ENCODE measurements at regions not wholly inside any gene's neighbourhood (a gene's known extent, or its start where the extent isn't known, plus 50 kb on each side); places are given as distances from the start of the nearest gene placed in this dataset.
A peak's percentile ranks its signal among the peaks of the same experiment; 100 is the strongest.

DNA sequence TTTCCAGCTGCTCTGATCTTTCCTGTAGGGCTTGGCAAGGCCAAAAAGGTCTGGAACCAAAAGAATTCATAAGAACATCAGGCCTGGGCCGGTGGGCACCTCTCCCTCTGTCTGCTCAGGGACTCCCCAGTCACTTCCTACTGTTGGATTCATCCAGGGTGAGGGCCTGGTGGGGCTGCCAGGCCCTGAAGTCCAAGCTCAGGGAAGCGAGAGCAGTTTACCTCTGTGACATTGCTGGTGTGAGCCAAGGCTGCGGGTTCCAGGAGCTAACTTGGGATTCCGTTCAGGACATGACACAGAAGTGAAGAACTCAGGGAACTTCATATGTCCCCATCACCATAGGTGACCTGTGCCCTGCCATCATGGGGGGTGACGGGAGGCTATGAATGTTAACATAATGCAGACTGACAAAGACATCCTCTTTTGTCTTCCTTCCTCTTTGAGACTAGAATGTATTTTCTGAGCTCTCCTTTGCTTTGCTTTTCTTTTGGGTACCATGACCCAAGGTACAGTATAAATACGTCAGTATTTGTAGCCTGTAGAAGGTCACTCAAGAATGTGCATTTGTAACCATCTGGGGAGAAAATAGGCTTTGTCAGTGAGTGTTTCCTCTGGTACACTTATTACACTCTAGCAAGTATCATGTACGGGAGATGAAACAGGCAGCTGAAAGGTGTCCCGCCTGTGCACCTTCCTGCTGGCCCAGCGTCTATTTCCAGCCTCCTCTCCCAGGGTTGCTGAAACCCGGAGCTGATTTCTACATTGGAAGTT is 130.5 kb upstream of the SLC1A4 start:
- peak; percentile 53 for DNase-seq (ENCODE audit: low spot score)
- TF ChIP-seq, protein P1, sequence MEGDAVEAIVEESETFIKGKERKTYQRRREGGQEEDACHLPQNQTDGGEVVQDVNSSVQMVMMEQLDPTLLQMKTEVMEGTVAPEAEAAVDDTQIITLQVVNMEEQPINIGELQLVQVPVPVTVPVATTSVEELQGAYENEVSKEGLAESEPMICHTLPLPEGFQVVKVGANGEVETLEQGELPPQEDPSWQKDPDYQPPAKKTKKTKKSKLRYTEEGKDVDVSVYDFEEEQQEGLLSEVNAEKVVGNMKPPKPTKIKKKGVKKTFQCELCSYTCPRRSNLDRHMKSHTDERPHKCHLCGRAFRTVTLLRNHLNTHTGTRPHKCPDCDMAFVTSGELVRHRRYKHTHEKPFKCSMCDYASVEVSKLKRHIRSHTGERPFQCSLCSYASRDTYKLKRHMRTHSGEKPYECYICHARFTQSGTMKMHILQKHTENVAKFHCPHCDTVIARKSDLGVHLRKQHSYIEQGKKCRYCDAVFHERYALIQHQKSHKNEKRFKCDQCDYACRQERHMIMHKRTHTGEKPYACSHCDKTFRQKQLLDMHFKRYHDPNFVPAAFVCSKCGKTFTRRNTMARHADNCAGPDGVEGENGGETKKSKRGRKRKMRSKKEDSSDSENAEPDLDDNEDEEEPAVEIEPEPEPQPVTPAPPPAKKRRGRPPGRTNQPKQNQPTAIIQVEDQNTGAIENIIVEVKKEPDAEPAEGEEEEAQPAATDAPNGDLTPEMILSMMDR (IDR thresholded peaks at IDR 0.05; ENCODE audit: extremely low read depth, insufficient read depth, missing control alignments), result no peak
- in situ Hi-C loops (cut with MboI; ENCODE audit: low pct_unique_long_range_greater_than_20kb, low sequenced_read_pairs, unreplicated experiment), result loop anchor here (25.0 kb wide), 1 partner anchor 521 kb away; no protein-coding TSS in a partner anchor

- in situ Hi-C loops (cut with MboI; ENCODE audit: low pct_unique_long_range_greater_than_20kb, low sequenced_read_pairs, unreplicated experiment), result loop anchor here (10.0 to 25.0 kb wide), 4 partner anchors 215 to 522 kb away; partner anchors contain the start of gene AFTPH
- TF ChIP-seq, protein P1 (IDR thresholded peaks at IDR 0.05; ENCODE audit: extremely low read depth, insufficient read depth, missing control alignments), result no peak
- DNase-seq (ENCODE audit: low spot score), result peak; percentile 82
Measured at GRCh38 chr2:64859312-64860212, 129.6 kb upstream of the SLC1A4 start.

DNA sequence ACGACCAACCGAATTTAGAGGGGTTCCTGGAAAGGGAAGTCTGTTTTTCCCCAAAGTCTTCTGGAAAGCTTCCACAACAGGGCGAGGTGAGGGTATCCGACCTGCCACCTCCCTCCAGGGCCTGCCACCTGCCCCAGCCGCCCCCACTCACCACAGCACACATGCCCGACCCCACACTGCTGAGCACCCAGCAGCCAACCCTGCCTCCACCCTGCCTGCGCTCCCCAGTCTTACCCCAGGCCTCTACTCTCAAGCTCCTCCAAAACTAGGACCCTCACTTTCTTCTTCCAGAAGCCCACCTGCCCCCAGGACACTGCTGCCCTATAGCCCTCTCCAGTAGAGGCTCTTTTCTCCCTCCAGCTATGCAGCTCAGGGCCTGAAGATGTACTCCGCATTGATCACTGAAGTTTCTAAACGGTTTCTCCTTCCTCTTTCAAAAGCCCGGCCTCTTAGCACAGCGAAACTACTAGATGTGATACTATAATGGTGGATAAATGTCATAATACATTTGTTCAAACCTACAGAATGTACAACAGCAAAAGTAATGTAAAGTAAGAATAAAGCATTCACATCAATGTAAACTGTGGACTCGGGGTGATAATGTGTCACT is 128.8 kb upstream of the SLC1A4 start:
- TF ChIP-seq, protein P1 (IDR thresholded peaks at IDR 0.05; ENCODE audit: extremely low read depth, insufficient read depth, missing control alignments), result no peak
- DNase-seq (ENCODE audit: low spot score), result peak; percentile 77
- in situ Hi-C loops (cut with MboI; ENCODE audit: low pct_unique_long_range_greater_than_20kb, low sequenced_read_pairs, unreplicated experiment), result loop anchor here (10.0 to 25.0 kb wide), 4 partner anchors 216 to 523 kb away; partner anchors contain the start of gene AFTPH

GRCh38 chr2:64860936-64861335 is 128.3 kb upstream of the SLC1A4 start:
- TF ChIP-seq, protein P1 (IDR thresholded peaks at IDR 0.05; ENCODE audit: extremely low read depth, insufficient read depth, missing control alignments), result no peak
- in situ Hi-C loops (cut with MboI; ENCODE audit: low pct_unique_long_range_greater_than_20kb, low sequenced_read_pairs, unreplicated experiment), result loop anchor here (10.0 to 25.0 kb wide), 4 partner anchors 216 to 524 kb away; partner anchors contain the start of gene AFTPH
- DNase-seq (ENCODE audit: low spot score), result peak; percentile 51

DNA sequence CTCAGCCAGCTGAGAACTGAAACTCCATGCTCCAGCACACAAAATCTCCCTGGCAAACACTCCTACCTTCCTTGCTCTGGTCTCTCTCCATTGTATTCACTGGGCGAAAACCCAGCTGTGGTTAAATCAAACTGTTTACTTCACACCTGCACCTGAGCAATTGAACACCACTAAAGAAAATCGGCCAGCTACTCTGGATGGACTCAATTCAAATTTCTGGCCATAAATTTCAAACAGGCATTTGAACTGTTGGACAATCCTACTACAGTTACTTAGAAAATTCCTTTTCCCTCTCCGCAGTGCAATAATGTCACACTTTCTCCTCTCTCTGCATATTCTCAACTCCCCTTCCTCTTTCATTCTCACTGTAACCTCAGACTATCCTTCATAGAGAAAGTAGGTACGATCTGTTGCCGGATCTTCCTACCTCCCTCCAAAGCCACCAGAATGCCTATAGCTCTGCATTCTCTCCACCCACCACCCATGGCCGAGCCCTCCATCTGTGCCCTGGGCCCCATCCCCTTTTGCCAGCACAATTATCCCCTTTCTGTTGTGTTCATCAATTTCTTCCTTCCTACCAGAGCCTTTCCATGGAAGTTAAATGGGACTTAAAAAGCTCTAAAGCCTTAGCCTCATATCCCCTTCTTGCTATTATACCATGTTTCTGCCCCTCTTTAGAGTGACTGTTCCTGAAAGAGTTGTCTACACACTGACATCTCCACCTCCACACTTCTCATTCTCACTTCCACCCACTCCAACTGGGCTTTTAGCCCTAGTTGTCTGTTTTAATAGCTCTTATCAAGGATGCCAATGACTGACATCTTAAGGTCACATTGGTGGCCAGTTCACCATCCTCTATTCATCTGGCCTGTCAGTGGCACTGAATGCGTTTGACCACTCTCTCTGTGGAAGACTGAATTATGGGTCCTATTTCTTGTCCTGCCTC is 127.5 kb upstream of the SLC1A4 start:
- TF ChIP-seq, protein P1 (IDR thresholded peaks at IDR 0.05; ENCODE audit: extremely low read depth, insufficient read depth, missing control alignments), result no peak
- in situ Hi-C loops (cut with MboI; ENCODE audit: low pct_unique_long_range_greater_than_20kb, low sequenced_read_pairs, unreplicated experiment), result loop anchor here (10.0 to 25.0 kb wide), 4 partner anchors 217 to 524 kb away; partner anchors contain the start of gene AFTPH
- DNase-seq (ENCODE audit: low spot score), result peak; percentile 61

All from GM13977 (cell line).